AG04449 (cell line): ENCODE measurements at regions not wholly inside any gene's neighbourhood (a gene's known extent, or its start where the extent isn't known, plus 50 kb on each side); places are given as distances from the start of the nearest gene placed in this dataset.

Experiments
- CTCF ChIA-PET: fragments of 350-600 bp; formaldehyde crosslinking; extraction: SDS; loops from one replicate; lab custom pipeline; 2021; ENCODE audit warnings: antibody characterized with exemption; lab: Yijun Ruan, JAX
- POLR2A ChIA-PET: fragments of 400-600, 350-600 bp; formaldehyde crosslinking; extraction: SDS; loops from one replicate; lab custom pipeline; 2020; ENCODE audit warnings: antibody characterized with exemption, inconsistent platforms; lab: Yijun Ruan, JAX
- DNase-seq: peaks from one replicate; pipeline ENCODE4 v3.0.0-alpha.2; 2010; ENCODE audit warnings: low read depth, low spot score
- H3K4me3 ChIP-seq: 2 replicates; pipeline ENCODE4 v1.5.1; 2011; ENCODE audit warnings: low read depth, mild to moderate bottlenecking, control low read depth, low read length
- TF ChIP-seq, protein P1 (sequence below): IDR thresholded peaks from one replicate; pipeline ENCODE4 v1.5.1; 2011; ENCODE audit warnings: mild to moderate bottlenecking, moderate library complexity, low read length, control low read depth, inconsistent platforms; ENCODE audit not compliant: insufficient read depth; ENCODE audit errors: missing control alignments

DNA sequence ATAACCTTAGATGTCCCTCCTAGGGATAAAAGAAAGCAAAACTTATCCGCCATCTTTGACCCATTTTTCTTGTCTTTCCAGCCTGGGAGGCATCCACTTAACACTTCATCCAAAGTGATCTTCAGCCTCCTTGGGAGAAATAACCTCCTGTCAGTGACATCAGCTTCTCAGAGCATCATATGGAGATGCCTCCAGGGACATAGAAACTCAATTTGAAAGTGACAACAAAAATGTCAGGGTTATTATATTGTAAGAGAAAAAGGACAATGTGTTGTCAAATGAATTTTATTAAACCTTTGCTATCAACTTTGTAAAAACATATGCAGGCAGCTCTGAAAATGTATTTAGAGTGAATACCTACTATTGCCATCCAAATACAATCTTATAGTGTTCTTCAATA is 371.2 kb upstream of the ADARB2 start:
- TF ChIP-seq, protein P1, sequence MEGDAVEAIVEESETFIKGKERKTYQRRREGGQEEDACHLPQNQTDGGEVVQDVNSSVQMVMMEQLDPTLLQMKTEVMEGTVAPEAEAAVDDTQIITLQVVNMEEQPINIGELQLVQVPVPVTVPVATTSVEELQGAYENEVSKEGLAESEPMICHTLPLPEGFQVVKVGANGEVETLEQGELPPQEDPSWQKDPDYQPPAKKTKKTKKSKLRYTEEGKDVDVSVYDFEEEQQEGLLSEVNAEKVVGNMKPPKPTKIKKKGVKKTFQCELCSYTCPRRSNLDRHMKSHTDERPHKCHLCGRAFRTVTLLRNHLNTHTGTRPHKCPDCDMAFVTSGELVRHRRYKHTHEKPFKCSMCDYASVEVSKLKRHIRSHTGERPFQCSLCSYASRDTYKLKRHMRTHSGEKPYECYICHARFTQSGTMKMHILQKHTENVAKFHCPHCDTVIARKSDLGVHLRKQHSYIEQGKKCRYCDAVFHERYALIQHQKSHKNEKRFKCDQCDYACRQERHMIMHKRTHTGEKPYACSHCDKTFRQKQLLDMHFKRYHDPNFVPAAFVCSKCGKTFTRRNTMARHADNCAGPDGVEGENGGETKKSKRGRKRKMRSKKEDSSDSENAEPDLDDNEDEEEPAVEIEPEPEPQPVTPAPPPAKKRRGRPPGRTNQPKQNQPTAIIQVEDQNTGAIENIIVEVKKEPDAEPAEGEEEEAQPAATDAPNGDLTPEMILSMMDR = no peak
- no peak for DNase-seq
- POLR2A ChIA-PET = no interaction called here
- H3K4me3 ChIP-seq = no peak overlapping the region
- CTCF ChIA-PET = no interaction called here

GRCh38 chr10:2106641-2107040 is 369.3 kb upstream of the ADARB2 start:
- DNase-seq = no peak
- ChIA-PET CTCF (no interaction called here), POLR2A (no interaction called here)
- no peak overlapping the region for H3K4me3 ChIP-seq
- TF ChIP-seq, protein P1 = no peak

- ChIA-PET POLR2A (no interaction called here), CTCF (no interaction called here)
- no peak overlapping the region for H3K4me3 ChIP-seq
- DNase-seq = no peak
- TF ChIP-seq, protein P1 = no peak
These were observed 362.0 kb upstream of the ADARB2 start for GRCh38 chr10:2099321-2099720.

- no peak overlapping the region for H3K4me3 ChIP-seq
- POLR2A ChIA-PET = no interaction called here
- TF ChIP-seq, protein P1 = no peak
- DNase-seq = no peak
- CTCF ChIA-PET = no interaction called here
These were observed 360.6 kb upstream of the ADARB2 start for GRCh38 chr10:2097937-2098336.

GRCh38 chr10:2094171-2094570 is 356.8 kb upstream of the ADARB2 start:
- TF ChIP-seq, protein P1 = no peak
- ChIA-PET CTCF (no interaction called here), POLR2A (no interaction called here)
- no peak for DNase-seq
- no peak overlapping the region for H3K4me3 ChIP-seq

GRCh38 chr10:2083591-2083990 is 346.3 kb upstream of the ADARB2 start:
- TF ChIP-seq, protein P1 = no peak
- CTCF ChIA-PET = no interaction called here
- H3K4me3 ChIP-seq = no peak overlapping the region
- POLR2A ChIA-PET = no interaction called here
- DNase-seq = no peak
